ENCODE measurements at regions not wholly inside any gene's neighbourhood (a gene's known extent, or its start where the extent isn't known, plus 50 kb on each side); places are given as distances from the start of the nearest gene placed in this dataset.

DNA sequence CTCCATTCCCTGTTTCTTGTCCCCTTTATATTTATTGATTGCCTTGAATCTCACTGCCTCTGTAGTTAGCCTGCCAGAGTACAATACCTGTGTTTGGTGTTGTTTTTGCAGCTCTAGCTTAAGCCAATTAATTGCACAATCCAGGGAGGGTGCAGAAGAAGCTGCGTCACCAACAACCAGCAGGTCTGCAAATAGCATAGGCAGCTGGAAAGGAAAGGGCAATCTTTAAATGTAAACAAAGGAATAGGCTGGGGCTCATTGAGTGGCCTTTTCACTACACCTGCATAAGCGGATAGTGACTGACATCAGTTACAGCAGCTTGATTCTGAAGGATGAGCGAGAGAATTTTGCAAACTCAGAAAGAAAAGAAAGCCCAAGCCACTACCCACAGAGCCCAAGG lies 106.8 kb upstream of the RAI2 start:
- dilution Hi-C loops (cut with HindIII; ENCODE audit: low sequenced_read_pairs, unreplicated experiment) = no loop called here
- Histone ChIP-seq H4K91ac (ENCODE audit: insufficient read depth, low read depth, low read length) (no peak overlapping the region), H3K4ac (ENCODE audit: low read depth, low read length) (no peak overlapping the region), H3K36me3 (ENCODE audit: control insufficient read depth, insufficient read depth, low read length) (no peaks in the 10 kb centered on the region), H2BK120ac (ENCODE audit: low read depth, low read length) (no peak overlapping the region), H3K56ac (ENCODE audit: extremely low read depth, insufficient read depth, low read length) (no peak overlapping the region), H3K27ac (ENCODE audit: insufficient read depth, low read length) (no peak overlapping the region), H3K4me1 (ENCODE audit: control insufficient read depth, insufficient read depth, low read length) (no peaks in the 10 kb centered on the region), H4K5ac (ENCODE audit: low read depth, low read length) (no peak overlapping the region), H3K9me1 (ENCODE audit: insufficient read depth, low read length) (no peaks in the 10 kb centered on the region), H4K8ac (ENCODE audit: low read depth in 2 of 2, low read length in 2 of 2) (no peak overlapping the region), H3K79me1 (ENCODE audit: low read depth in 1 of 2, low read length in 2 of 2) (no peaks in the 10 kb centered on the region), H2BK5ac (ENCODE audit: low read depth, low read length, poor library complexity, severe bottlenecking) (no peak overlapping the region), H2BK20ac (ENCODE audit: low read depth, low read length) (no peak overlapping the region), H3K23ac (ENCODE audit: low read depth, low read length) (no peak overlapping the region), H3K18ac (ENCODE audit: low read depth, low read length) (no peak overlapping the region), H2AK9ac (replicated peaks; ENCODE audit: low read depth, low read length, poor library complexity) (no peak overlapping the region), H4K20me1 (ENCODE audit: insufficient read depth, low read length) (no peaks in the 10 kb centered on the region), H3K4me2 (ENCODE audit: low read depth, low read length) (no peak overlapping the region), H3K14ac (replicated peaks; ENCODE audit: low read depth, low read length) (no peak overlapping the region), H2BK15ac (ENCODE audit: low read depth, low read length) (no peak overlapping the region), H3K4me3 (ENCODE audit: insufficient read depth, low read depth, low read length) (no peak overlapping the region), H3K27me3 (ENCODE audit: control insufficient read depth, insufficient read depth, low read length) (no peaks in the 10 kb centered on the region; the same call in 1 of the 2 replicates), H2AK5ac (ENCODE audit: low read depth, low read length) (no peak overlapping the region), H2AFZ (replicated peaks; ENCODE audit: low read length, poor library complexity) (no peak overlapping the region), H3K9ac (ENCODE audit: low read depth, low read length) (no peak overlapping the region), H3K9me3 (ENCODE audit: control insufficient read depth, insufficient read depth, low read length) (no peaks in the 10 kb centered on the region)
- in situ Hi-C loops (cut with MboI; ENCODE audit: low sequenced_read_pairs) = no loop called here
- no TSS peak for BruUV-seq (replicated peaks)
- WGBS, 2 experiments (ENCODE audit: extremely low coverage in 2 of 2, insufficient read length in 1 of 2) = no CpG with 5 or more reads among the region's 3 CpGs
- ATAC-seq (ENCODE audit: low read depth) (no peak), DNase-seq (no peak)
- TF ChIP-seq, protein P1, sequence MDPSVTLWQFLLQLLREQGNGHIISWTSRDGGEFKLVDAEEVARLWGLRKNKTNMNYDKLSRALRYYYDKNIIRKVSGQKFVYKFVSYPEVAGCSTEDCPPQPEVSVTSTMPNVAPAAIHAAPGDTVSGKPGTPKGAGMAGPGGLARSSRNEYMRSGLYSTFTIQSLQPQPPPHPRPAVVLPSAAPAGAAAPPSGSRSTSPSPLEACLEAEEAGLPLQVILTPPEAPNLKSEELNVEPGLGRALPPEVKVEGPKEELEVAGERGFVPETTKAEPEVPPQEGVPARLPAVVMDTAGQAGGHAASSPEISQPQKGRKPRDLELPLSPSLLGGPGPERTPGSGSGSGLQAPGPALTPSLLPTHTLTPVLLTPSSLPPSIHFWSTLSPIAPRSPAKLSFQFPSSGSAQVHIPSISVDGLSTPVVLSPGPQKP (IDR thresholded peaks at IDR 0.05; ENCODE audit: borderline replicate concordance, low read depth, low read length) = no peak
- no peak for TF ChIP-seq FOS (IDR thresholded peaks at IDR 0.05; ENCODE audit: low read depth, low read length)
- no peak for TF ChIP-seq MAFK (IDR thresholded peaks at IDR 0.05; ENCODE audit: low read depth, low read length)
- no peak for TF ChIP-seq NFE2L2 (IDR thresholded peaks at IDR 0.05; ENCODE audit: low read depth, low read length)
- no peak for TF ChIP-seq CHD1 (IDR thresholded peaks at IDR 0.05; ENCODE audit: low read depth, low read length)
- CTCF ChIA-PET = no interaction called here
- POLR2A ChIA-PET (ENCODE audit: unreplicated experiment) = no interaction called here
- intact Hi-C loops (cut with micrococcal nuclease) = no loop called here

All from IMR-90 (cell line).